Ishikawa (cell line): ENCODE measurements at regions not wholly inside any gene's neighbourhood (a gene's known extent, or its start where the extent isn't known, plus 50 kb on each side); places are given as distances from the start of the nearest gene placed in this dataset.

Source experiments
- CEBPB ChIP-seq: IDR thresholded peaks from 2 replicates; pipeline ENCODE4 v1.6.1; 2012
- CREB1 ChIP-seq: IDR thresholded peaks from 2 replicates; pipeline ENCODE4 v1.6.1; 2012; ENCODE audit warnings: low read depth
- EGR1 ChIP-seq: IDR thresholded peaks from 2 replicates; pipeline ENCODE4 v1.6.1; 2012
- EP300 ChIP-seq: IDR thresholded peaks from 2 replicates; pipeline ENCODE4 v1.6.1; 2012; ENCODE audit warnings: borderline replicate concordance
- FOXM1 ChIP-seq: IDR thresholded peaks from 2 replicates; pipeline ENCODE4 v1.6.1; 2012; ENCODE audit warnings: low read depth, borderline replicate concordance
- MAX ChIP-seq: IDR thresholded peaks from 2 replicates; pipeline ENCODE4 v1.6.1; 2012
- NFIC ChIP-seq: IDR thresholded peaks from 2 replicates; pipeline ENCODE4 v1.6.1; 2012
- RAD21 ChIP-seq: IDR thresholded peaks from 2 replicates; pipeline ENCODE4 v1.6.1; 2012; ENCODE audit warnings: low read depth
- REST ChIP-seq: IDR thresholded peaks from 2 replicates; pipeline ENCODE4 v1.6.1; 2012; ENCODE audit warnings: low read depth, mild to moderate bottlenecking
- TAF1 ChIP-seq: IDR thresholded peaks from 2 replicates; pipeline ENCODE4 v1.6.1; 2012; ENCODE audit warnings: low read depth, mild to moderate bottlenecking
- TCF12 ChIP-seq: IDR thresholded peaks from 2 replicates; pipeline ENCODE4 v1.6.1; 2012; ENCODE audit warnings: low read depth
- TEAD4 ChIP-seq: IDR thresholded peaks from 2 replicates; pipeline ENCODE4 v1.6.1; 2012
- USF1 ChIP-seq: IDR thresholded peaks from 2 replicates; pipeline ENCODE4 v1.6.1; 2012
- YY1 ChIP-seq: IDR thresholded peaks from 2 replicates; pipeline ENCODE4 v1.6.1; 2012; ENCODE audit warnings: low read depth
- ZBTB7A ChIP-seq: IDR thresholded peaks from 2 replicates; pipeline ENCODE4 v1.6.1; 2012; ENCODE audit warnings: low read depth

- TF ChIP-seq CEBPB (no peak), RAD21 (no peak), CREB1 (no peak), REST (no peak), NFIC (no peak), TAF1 (no peak), ZBTB7A (no peak), TEAD4 (no peak), FOXM1 (no peak), EP300 (no peak), MAX (no peak), EGR1 (no peak), YY1 (no peak), USF1 (no peak), TCF12 (no peak)
Measured at GRCh38 chr2:106306387-106306786, 112.3 kb upstream of the UXS1 start.

- TF ChIP-seq TEAD4 = no peak
- TF ChIP-seq EP300 = no peak
- no peak for TF ChIP-seq CREB1
- TF ChIP-seq CEBPB = no peak
- TF ChIP-seq TAF1 = no peak
- no peak for TF ChIP-seq EGR1
- no peak for TF ChIP-seq RAD21
- TF ChIP-seq REST = no peak
- no peak for TF ChIP-seq ZBTB7A
- no peak for TF ChIP-seq NFIC
- TF ChIP-seq FOXM1 = no peak
- no peak for TF ChIP-seq MAX
- TF ChIP-seq YY1 = no peak
- TF ChIP-seq TCF12 = no peak
Measured at GRCh38 chr2:106304612-106305184, 110.6 kb upstream of the UXS1 start.

GRCh38 chr2:106299696-106300095 lies 105.6 kb upstream of the UXS1 start:
- TF ChIP-seq TCF12 = no peak
- no peak for TF ChIP-seq ZBTB7A
- no peak for TF ChIP-seq NFIC
- no peak for TF ChIP-seq RAD21
- no peak for TF ChIP-seq REST
- TF ChIP-seq EGR1 = no peak
- TF ChIP-seq CEBPB = no peak
- TF ChIP-seq MAX = no peak
- no peak for TF ChIP-seq YY1
- TF ChIP-seq USF1 = no peak
- TF ChIP-seq TAF1 = no peak
- no peak for TF ChIP-seq CREB1
- no peak for TF ChIP-seq EP300
- TF ChIP-seq TEAD4 = no peak

GRCh38 chr2:106296182-106296815 lies 102.2 kb upstream of the UXS1 start:
- TF ChIP-seq CEBPB (no peak), TAF1 (no peak), EGR1 (no peak), ZBTB7A (no peak), CREB1 (no peak), MAX (no peak), NFIC (no peak), YY1 (no peak), TEAD4 (no peak), EP300 (no peak), USF1 (no peak)
